Fibroblast of villous mesenchyme (primary cell): ENCODE measurements at regions not wholly inside any gene's neighbourhood (a gene's known extent, or its start where the extent isn't known, plus 50 kb on each side); places are given as distances from the start of the nearest gene placed in this dataset.

ENCODE experiments used
- DNase-seq: peaks from one replicate; pipeline ENCODE4 v3.0.0-alpha.2; 2010; ENCODE audit warnings: low read depth
- H3K4me3 ChIP-seq: 2 replicates; pipeline ENCODE4 v1.5.1; 2011; ENCODE audit warnings: low read depth, mild to moderate bottlenecking, low read length
- TF ChIP-seq, protein P1 (sequence below): IDR thresholded peaks from 2 replicates; pipeline ENCODE4 v1.5.1; 2012; ENCODE audit warnings: low read depth, mild to moderate bottlenecking, low read length; ENCODE audit not compliant: insufficient read depth

DNA sequence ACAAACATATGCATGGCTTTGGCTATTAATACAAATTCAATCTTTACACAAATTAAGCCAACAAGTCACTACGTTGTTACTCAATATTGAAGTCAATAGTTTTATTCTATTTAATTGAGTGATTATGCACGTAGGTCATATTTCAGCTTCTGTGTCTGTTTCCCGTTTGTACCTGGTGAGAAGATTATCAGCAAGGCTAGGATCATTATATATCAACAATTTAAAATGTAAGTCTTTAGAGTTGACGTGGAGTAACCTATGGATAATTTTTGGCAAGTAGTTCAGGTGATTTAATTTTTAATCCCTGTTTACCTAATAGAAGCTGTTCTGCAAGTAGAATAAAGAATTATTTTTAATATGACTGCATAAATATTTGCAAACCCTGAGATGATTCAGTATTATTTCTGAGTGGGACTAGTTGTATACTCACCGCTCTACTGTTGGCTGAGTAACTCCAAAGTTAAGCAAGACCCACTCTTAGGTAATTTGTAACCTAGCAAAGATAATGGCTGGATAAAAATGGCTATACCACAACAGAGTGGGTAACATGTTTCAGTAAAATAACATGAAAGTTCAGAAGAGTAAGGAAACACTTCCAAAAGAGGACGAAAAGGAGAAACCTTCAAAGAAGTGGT lies 161.0 kb downstream of the HGF start:
- peak; percentile 73 for DNase-seq
- TF ChIP-seq, protein P1, sequence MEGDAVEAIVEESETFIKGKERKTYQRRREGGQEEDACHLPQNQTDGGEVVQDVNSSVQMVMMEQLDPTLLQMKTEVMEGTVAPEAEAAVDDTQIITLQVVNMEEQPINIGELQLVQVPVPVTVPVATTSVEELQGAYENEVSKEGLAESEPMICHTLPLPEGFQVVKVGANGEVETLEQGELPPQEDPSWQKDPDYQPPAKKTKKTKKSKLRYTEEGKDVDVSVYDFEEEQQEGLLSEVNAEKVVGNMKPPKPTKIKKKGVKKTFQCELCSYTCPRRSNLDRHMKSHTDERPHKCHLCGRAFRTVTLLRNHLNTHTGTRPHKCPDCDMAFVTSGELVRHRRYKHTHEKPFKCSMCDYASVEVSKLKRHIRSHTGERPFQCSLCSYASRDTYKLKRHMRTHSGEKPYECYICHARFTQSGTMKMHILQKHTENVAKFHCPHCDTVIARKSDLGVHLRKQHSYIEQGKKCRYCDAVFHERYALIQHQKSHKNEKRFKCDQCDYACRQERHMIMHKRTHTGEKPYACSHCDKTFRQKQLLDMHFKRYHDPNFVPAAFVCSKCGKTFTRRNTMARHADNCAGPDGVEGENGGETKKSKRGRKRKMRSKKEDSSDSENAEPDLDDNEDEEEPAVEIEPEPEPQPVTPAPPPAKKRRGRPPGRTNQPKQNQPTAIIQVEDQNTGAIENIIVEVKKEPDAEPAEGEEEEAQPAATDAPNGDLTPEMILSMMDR: no peak
- no peak overlapping the region for H3K4me3 ChIP-seq

GRCh38 chr7:81607987-81608386 lies 161.9 kb downstream of the HGF start:
- H3K4me3 ChIP-seq: no peak overlapping the region
- TF ChIP-seq, protein P1: no peak
- no peak for DNase-seq

DNA sequence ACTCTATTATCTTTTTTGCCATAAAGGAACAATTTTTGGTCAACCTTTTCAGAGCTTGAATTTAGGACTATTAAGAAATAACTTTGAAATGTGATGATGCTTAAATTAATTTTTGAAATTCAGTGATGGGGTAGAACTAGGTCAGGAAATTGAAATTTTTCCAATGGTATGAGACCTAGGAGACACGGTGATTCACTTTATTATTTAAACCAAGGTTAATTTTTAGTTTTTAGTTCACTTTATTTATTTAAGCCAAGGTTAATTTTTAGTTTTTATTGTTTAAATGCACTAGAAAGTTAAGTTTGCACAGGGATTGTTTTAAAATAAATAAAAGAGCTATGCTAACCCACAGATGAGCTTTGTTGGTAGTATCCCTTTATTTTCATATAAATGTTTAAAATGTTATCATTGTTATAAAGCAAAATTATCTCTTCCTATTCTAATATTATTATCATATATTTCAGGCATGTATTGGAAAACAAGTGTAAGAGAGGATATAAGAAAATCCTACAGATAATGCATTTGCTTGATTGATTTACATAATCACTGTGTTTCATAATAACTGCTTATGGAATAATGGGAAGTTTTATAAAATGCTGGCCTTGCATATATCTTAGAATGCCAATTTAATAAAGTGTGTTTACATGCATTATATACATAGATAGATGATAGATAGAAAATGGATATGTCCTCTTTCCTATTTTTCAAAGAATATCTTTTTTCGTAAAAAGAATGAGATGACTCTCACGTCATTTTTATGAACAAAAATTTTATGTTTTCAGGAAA lies 163.6 kb downstream of the HGF start:
- peak overlapping the region; percentile 27 for H3K4me3 ChIP-seq
- DNase-seq: no peak
- TF ChIP-seq, protein P1: no peak

GRCh38 chr7:81605493-81605892 lies 164.4 kb downstream of the HGF start:
- TF ChIP-seq, protein P1: no peak
- peak overlapping the region; percentile 41 for H3K4me3 ChIP-seq
- no peak for DNase-seq

- TF ChIP-seq, protein P1: no peak
- peak overlapping the region; percentile 41 for H3K4me3 ChIP-seq
- DNase-seq: no peak
These were observed 165.1 kb downstream of the HGF start for GRCh38 chr7:81604808-81605174.

DNA sequence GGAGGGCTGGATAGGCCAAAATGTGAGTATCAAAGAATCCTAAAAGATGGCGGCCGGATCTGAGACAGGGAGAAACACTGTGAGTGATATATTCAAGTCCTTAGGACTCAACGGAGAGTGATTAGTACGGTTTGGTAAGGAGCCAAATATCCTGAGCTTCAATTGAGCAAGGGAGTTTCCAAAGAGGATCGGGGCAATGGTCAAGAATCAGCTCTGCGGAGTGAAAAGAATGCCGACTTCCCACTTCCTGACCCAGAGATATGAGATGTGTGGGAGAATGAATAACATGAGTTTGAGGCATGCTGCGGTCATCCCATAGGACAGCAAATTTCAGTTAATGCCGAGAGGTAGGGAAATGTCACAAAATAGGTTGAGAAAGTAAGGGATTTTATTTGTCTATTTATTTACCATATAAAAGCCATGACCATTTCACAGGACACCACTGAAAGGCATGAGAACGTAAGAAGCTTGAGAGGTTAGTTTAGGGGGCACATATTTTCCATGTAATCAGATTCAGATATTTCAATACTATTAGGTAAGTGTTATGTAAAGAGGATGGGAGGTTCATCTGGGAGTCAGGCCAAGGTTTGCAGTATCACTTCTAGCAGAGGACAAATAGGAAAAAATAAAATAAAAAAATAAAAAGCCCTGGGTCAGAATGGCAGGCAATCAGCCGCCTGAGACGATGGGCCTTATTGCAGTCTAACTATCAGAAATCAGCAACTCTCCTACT lies 165.6 kb downstream of the HGF start:
- peak overlapping the region; percentile 41 for H3K4me3 ChIP-seq
- DNase-seq: peak; percentile 99
- TF ChIP-seq, protein P1: no peak
